Left hindlimb (tissue), 1 donor: ENCODE measurements at regions not wholly inside any gene's neighbourhood (a gene's known extent, or its start where the extent isn't known, plus 50 kb on each side); places are given as distances from the start of the nearest gene placed in this dataset.

Experiments used
- DNase-seq: peaks from one replicate; pipeline ENCODE4 v3.0.0-alpha.2; 2018

GRCh38 chr2:239640676-239641578 is 240.1 kb upstream of the HDAC4 start:
- no peak for DNase-seq

DNA sequence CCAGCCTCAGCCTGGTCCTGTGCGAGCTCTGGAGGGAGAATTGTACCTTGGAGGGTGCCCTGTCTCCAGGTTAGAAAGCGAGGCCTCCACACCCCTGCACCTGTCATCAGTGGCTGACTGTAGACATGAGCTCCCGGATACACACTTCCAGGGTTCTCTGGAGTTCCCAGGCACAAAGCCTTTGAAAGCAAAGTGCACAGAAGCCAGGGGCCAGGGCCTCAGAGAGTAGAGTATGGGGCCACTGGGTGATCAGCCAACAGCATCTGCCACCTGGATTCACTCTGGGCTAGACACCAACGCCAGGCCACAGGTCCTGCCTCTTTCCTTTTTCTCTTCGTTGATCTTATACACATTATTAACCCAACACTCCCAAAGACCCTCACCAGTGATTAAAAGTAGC is 239.4 kb upstream of the HDAC4 start:
- DNase-seq = no peak

GRCh38 chr2:239639421-239640185 is 238.8 kb upstream of the HDAC4 start:
- no peak for DNase-seq

DNA sequence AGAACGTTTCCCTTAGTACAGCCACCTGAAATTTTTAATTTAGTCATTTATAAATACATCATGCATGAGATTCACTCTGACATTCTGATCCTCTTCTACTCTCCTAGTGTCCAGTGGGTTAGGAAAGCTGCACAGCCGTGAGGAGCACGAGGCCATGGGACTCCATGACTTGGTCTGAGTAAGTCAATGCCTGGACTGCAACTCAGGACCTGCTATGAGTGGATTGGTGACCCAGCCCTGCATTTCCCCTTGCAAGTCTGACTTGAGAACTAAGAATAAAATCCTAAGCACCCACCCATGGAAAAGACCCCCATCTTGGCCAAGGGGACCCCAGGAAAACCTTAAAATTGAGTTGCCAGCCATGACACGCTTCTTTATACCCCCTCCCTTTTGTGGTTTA is 237.6 kb upstream of the HDAC4 start:
- DNase-seq = no peak

DNA sequence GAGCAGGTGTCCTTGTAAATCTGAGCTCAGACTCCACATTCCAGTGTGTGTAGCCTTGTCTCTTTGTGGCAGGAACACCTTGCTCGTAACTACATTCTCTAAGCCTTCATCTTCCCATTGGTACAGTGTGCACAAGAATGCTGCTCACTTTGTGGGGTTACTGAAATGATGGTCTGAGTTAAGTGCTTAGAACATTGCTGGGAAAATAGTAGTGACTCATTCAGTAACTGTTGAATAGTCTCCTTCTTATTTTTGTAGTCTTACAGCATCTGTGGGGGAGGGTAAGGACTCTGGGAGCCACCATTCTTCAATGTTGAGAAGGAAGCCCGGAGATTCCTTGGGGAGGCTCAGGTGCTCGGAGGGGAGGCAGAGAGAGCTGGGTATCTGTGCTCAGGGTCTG is 236.0 kb upstream of the HDAC4 start:
- DNase-seq = no peak

- DNase-seq = no peak
These were observed 233.9 kb upstream of the HDAC4 start for GRCh38 chr2:239634769-239635168.

- DNase-seq = no peak
These were observed 229.9 kb upstream of the HDAC4 start for GRCh38 chr2:239630618-239631286.

DNA sequence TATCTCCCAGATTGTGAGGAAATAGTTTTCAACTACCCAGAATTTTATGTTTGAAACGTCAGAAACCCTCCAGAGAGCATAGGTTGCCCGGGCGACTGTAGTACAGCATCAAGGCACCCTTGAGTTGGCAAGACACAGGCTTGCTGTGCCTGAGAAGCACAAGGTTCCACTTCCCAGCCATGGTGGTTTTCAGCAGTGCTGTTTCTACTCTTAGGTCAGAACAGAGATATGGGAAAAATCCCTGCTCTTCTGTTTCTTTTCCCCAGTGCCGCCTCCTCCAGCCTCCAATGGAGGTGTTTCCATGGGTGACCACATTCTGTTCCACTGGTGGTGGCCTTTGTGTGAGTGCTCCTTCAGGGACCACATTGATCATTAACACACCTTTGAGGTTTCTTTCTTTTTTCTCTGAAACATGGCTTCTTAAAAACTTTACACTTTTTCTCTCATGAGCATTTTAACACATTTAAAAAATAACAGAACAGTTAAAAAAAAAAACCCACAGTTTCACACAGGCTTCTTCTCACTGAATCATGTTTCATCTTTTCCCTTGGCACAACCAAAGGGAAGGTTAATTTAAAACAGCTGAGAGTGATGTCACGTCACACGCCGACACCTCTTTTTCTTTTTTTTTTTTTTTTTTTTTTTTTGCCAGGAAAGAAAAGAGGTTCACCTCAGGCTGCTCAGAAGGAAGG is 229.3 kb upstream of the HDAC4 start:
- no peak for DNase-seq

DNA sequence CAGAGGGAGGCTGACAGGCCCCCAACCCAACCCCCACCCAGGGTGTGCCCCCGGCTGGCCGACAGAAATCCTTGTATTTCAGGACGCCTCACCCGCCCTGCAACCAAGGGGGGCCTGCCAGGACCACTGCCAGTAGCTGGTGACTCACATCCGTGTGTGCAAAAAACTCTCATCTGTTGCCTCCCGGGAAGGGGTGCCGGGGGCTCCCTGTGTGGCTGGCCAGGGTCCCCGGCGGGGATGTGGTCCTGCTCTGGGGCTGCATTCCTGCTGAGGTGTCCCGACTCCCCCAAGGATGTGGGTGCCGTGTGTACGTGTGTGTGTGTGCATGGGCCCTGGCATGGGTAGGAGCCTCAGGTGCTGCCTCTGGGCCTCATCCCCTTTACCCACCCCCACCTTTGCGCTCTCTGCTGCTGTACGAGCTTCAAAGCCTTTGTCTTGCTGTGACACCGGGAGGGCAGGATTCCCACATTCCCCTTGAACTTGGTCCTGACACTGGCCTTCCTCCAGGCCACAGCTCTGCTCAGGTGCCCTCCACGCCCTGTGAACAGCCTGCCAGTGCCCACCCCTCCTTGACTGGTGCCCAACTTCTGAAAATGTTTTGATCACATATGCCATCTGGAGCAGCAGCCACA is 226.3 kb upstream of the HDAC4 start:
- DNase-seq = no peak

GRCh38 chr2:239625971-239626734 is 225.3 kb upstream of the HDAC4 start:
- no peak for DNase-seq

DNA sequence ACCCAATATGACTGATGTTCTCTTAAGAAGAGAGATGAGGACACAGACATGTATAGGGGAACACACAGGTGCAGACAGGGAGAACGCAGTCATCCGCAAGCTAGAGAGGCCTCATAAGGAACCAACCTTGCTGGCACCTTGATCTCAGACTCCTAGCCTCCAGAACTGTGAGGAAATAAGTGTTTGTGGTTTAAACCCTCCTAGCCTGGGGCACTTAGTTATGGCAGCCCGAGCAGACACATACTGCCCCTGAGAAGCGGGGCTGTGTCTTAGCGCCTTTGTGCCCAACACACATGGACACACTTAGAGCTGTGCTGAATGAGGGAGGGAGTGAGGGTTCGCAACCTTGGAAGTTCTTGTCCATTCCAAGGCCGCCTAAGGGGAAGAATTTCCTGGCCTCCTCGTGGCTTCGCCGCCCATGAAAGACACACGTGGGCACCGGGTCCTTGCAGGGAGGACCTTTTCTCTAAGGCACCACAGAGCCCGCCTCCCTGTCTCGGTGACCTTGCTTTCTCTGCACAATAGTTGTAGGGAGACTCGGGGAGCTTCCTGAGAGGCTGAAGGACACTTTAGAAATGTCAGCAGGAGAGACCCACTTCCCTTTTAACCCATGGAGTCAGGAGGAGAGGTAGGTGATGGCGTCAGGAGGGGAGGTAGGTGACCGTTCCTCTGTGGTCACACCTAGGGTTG is 224.5 kb upstream of the HDAC4 start:
- DNase-seq = no peak

DNA sequence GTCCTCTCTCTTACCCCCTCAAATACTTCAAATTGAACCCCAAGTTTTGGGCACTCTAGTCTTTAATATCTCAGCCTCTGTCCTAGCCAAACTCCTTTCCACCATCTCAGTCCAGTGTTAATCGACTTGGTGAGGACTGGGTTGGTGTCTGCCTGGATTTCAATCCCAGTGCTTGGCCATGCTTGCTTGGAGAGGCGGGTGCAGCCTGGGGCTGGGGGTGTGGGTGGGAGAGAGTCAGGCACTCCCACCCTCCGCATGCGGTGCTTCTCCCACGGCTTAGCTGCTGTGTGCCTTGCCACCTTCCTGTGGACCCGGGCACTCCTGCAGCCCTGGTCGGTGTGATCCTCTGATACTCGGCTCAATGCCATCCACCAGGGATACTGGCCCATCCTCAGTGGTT is 220.8 kb upstream of the HDAC4 start:
- DNase-seq = no peak

GRCh38 chr2:239619369-239619768 is 218.5 kb upstream of the HDAC4 start:
- no peak for DNase-seq

- DNase-seq = no peak
These were observed 215.9 kb upstream of the HDAC4 start for GRCh38 chr2:239616729-239617128.

GRCh38 chr2:239612133-239612532 is 211.3 kb upstream of the HDAC4 start:
- DNase-seq = no peak

DNA sequence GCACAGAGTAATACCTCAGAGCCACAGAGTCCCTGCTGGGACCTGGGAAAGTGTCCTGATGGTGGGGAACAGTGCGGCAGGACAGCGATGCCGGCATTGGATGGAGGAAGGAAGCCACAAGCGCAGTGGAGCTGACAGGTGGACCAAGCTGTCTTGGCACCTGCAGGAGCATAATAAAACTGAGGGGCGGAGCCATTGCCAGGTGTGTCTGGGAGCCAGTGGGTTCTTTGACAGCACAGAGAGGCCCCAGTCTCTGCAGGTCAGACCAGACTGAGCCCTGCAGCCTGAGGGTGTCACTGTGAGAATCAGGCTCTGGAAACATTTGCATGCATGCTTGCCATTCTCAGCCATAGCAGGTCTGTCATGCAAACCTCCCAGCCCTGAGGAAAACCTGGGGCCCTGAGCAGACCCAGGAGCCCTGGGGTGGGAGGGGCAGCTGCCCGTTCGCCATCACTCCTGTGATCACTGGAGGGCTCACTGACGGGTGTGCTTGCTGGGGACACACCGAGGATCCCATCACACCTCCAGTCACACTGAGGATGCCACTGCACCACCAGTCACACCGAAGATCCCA is 210.5 kb upstream of the HDAC4 start:
- no peak for DNase-seq

DNA sequence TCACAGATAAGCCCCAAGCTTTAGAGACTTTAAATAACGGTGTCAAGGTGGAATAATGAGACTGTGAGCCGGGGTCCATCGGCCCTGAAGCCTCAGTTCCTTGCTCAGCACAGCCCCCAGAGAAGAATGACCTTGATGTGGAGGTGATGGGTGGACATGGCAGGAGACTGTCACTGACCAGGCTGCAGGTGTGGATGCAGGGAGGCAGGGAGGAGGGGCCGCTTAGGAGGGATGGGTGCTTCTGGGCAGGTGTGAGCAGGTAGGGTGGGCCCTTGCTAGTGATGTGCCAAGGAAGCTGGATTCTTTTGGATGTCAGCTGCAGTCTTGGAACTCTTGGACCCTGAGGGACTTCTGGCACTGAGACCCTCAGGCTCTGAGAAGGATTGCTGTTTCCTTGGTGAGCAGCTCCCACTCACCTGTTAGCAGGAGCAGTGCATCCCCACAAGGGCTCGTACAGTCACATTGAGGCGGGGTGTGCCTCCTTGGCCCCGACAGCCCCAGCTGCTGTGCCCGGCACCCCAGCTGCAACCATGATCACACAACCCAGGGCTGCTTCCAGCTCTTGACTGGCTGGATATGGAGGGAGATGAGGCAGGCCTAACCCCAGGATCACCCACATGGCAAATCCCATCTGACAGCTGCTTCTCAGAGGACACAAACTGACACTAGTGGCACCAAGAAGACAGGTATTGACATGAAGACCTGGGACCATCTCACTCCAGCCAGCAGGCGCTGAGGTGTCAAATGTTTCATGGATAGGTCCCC is 209.8 kb upstream of the HDAC4 start:
- DNase-seq = no peak

GRCh38 chr2:239609607-239610310 is 208.9 kb upstream of the HDAC4 start:
- no peak for DNase-seq

- no peak for DNase-seq
These were observed 208.3 kb upstream of the HDAC4 start for GRCh38 chr2:239609162-239609561.
